Activated CD4-positive, CD25-positive, alpha-beta regulatory T cell treated with anti-CD3 and anti-CD28 coated beads, Interleukin-2, amount 50 U/mL, for 16 hours (primary cell): ENCODE measurements at regions not wholly inside any gene's neighbourhood (a gene's known extent, or its start where the extent isn't known, plus 50 kb on each side); places are given as distances from the start of the nearest gene placed in this dataset.
A peak's percentile ranks its signal among the peaks of the same experiment; 100 is the strongest.
"Not testable (repeated sequence)": the region's sequence is repeated elsewhere in the genome, so short reads cannot be mapped to it uniquely, and the experiment has no call there.

ENCODE experiments used
- DNase-seq: peaks from one replicate; pipeline ENCODE4 v3.0.0-alpha.2; 2020; ENCODE audit warnings: low read depth, low spot score

GRCh38 chr3:195669310-195669709, 51.5 kb upstream of the MUC20 start:
- not testable (repeated sequence) for DNase-seq

DNA sequence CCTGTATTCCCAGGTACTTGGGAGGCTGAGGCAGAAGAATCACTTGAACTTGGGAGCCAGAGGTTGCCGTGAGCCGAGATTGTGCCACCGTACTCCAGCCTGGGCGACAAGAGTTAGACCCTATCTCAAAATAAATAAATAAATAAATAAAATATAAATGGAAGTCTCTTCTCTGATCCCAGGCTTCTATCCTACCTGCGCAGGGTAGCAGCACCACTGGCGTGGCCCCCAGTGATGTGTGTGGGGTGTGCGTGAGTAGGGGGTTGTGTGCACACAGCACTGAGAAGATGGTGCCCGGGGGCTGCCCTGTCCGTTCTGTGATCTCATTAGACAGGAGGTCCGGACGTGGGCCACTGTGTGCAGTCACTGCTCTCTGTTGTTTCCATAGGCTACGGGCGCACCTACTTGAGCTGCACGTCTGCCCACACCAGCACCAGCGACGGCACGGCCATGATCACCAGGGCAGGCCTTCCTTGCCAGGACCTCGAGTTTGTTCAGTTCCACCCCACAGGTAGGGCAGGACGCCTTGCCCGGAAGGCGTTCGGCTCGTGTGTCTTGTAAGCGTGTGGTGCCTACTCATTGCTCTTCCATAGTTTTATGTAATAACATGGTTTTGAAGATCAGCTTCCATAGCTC, 52.5 kb upstream of the MUC20 start:
- not testable (repeated sequence) for DNase-seq

DNA sequence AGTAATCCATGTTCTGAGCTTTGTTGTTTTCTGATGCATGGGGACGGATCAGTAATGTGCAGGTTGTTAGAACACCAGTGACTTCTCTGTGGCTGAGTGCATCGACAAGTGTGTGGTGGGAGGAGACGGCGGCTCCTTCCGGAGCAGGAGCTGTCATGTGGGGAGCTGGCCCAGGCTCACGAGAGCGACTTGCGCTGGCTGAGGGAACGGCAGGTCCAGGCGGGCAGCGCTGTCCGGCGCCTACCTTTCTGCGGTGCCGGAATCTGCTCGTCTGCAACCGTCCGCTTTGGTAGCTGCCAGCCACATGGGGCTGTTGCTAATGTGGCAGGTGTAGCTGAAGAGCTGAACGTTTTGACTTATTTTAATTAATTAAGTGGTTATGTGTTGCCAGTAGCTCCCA, 55.5 kb upstream of the MUC20 start:
- not testable (repeated sequence) for DNase-seq

DNA sequence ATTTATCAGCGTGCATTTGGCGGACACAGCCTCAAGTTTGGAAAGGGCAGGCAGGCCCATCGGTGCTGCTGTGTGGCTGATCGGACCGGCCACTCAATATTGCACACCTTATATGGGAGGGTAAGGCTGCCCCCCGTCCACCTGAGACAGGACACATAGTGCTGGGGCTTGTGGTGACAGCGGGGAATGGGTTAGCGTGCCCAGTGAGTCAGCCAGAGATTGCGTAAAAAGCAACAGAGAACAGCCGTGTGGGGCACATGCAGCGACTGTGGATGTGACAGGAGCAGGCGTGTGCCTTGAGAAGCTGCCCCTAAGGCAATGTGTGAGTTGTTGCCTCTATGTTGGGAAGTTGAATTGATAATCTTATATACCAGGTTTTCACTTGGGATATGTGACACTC, 56.6 kb upstream of the MUC20 start:
- DNase-seq: not testable (repeated sequence)

DNA sequence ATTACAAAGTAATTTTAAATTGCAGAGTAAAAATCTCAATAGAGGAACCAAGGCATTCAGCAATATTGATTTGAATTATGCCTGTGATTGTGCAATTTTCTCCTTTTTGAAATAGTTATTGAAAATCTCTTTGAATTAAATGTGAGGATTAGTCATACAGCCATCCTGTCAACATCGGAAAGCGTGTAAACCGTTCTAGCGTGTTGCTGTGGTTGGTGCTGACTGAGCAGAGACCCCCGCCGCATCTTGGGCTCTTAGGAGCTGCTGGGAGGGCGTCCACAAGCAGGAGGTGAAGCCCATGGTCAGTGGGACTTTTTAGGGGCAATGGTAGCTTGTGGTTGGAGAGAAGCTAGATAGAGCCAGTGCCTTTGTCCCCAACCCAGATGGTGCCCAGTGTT, 61.6 kb upstream of the MUC20 start:
- DNase-seq: not testable (repeated sequence)

DNA sequence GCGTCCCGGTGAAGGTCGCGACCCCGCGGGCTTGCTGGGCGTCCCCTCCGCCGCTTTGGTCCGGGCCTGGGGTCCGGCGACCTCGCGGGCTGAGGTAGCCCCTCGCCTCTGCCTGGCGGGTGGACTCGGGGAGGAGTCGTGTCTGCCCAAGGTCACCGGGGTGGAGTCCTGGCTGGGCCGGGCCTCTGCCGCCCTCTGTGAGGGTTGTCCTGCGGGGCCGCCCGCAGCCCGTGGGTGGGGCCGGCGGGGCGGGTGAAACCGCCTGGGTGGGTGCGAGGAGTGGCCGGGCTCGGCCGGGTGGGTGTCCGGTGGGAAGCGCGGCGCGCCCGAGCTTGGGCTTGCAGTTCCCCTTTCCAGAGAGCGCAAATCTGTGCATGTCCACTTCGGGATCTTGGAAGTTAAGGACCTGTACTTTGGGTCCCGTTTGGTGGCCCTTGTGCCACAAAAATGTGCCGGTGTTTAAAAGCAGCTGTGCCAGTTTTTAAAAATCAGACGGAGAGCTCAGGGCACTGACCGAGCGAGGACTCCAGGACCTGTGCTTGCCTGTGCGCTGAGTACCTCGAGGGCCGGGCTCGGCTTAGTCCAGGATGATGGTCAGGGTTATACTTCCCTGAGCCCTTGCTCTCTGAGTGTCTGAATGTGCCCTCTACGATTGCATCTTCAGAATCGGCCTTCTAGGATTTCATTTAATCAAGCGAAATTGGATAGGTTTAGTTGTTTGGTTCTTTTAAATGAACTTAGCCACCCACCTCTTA, 62.2 kb upstream of the MUC20 start:
- DNase-seq: not testable (repeated sequence)

GRCh38 chr3:195657475-195658372, 63.1 kb upstream of the MUC20 start:
- peak; percentile 80 for DNase-seq

DNA sequence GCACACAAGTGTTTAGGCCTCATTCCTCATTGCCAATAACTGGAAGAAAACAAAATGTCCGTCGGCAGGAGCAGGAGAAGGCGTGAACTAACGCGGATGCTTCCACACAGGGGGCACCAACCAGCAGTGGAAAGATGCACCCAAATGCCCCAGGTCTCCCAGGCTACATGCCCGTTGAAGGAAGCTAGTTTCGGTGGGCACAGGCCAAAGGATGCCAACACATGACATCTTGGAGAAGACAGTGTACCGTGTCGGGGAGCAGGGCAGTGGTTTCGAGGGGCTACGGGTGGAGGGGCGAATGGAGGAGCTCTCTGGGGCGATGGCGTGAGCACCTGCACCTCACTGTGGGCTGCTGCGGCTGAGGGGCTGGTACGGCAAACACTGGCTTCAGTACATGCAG, 64.7 kb upstream of the MUC20 start:
- not testable (repeated sequence) for DNase-seq

DNA sequence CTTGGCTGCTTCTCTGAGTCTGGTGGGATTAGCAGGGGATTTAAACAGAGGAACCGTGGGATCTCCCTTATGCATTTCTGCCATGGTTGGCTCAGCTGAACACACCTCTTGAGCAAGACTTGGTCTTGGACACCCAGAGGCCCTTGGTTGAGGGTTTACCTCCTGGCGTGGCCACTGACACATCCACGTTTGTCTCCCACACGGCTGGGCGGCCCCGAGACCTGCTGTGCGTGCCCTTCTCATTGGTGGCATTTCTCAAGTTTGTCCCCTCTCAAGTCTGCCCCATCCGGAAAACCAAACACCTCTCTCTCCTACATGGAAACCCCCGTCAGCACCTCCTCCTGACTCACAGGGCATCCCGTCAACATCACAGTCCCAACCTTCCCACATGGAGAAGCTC, 66.0 kb upstream of the MUC20 start:
- DNase-seq: not testable (repeated sequence)

DNA sequence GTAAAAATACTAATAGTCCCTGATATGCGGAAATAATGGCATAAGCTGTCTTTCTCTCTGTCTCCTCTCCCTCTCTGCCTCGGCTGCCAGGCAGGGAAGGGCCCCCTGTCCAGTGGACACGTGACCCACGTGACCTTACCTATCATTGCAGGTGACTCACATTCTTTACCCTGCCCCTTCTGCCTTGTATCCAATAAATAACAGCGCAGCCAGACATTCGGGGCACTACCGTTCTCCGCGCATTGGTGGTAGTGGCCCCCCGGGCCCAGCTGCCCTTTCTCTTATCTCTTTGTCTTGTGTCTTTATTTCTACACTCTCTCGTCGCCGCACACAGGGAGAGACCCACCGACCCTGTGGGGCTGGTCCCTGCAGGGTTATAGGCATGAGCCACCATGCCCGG, 66.6 kb upstream of the MUC20 start:
- not testable (repeated sequence) for DNase-seq

DNA sequence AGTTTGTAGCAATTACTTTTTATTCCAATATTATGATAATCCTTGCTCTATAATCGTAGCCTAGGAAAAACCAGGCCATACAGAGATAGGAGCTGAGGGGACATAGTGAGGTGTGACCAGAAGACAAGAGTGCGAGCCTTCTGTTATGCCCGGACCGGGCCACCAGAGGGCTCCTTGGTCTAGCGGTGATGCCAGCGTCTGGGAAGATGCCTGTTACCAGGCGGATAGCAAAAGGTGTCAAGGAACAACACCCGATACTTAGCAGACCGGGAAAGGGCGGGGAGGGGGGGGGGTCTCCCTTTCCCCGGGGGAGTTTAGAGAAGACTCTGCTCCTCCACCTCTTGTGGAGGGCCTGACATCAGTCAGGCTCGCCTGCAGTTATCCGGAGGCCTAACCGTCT, 67.1 kb upstream of the MUC20 start:
- not testable (repeated sequence) for DNase-seq

GRCh38 chr3:195647912-195648702, 64.4 kb upstream of the APOD start:
- DNase-seq: not testable (repeated sequence)

DNA sequence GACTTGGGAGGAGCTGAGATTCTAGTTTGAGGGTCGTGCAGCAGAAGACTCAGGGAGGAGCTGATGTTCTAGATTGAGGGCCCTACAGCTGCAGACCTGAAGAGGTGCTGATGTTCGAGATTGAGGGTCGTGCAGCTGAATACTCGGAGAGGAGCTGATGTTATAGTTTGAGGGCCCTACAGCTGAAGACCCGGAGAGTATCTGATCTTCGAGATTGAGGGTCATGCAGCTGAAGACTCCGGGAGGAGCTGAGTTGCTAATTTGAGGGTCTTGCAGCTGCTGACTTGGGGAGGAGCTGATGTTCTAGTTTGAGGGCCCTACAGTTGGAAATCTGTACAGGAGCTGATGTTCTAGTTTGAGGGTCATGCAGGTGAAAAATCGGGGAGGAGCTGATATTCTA, 62.1 kb upstream of the APOD start:
- DNase-seq: not testable (repeated sequence)

- DNase-seq: not testable (repeated sequence)
Observed at GRCh38 chr3:195643245-195643644, 59.5 kb upstream of the APOD start.

DNA sequence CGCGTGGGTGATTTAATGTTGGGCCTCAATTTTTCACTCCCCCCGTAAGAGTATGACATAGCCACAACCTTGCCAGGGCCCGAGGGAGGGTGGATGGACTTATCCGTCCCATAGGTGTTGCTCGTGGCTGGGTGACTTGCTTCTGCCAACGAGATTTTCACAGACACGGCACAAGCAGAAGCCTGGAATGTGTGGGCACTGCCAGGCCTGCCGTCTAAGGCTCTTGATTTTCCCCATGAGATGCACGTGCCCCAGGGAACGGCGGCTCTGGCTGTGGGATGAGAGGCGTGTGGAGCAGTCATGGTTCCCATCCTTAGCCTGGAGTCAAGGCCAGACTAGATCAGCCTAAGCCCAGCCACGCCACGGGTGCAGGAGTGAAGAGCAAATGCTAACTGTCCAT, 58.6 kb upstream of the APOD start:
- DNase-seq: not testable (repeated sequence)

GRCh38 chr3:195638456-195638855, 54.7 kb upstream of the APOD start:
- DNase-seq: not testable (repeated sequence)

DNA sequence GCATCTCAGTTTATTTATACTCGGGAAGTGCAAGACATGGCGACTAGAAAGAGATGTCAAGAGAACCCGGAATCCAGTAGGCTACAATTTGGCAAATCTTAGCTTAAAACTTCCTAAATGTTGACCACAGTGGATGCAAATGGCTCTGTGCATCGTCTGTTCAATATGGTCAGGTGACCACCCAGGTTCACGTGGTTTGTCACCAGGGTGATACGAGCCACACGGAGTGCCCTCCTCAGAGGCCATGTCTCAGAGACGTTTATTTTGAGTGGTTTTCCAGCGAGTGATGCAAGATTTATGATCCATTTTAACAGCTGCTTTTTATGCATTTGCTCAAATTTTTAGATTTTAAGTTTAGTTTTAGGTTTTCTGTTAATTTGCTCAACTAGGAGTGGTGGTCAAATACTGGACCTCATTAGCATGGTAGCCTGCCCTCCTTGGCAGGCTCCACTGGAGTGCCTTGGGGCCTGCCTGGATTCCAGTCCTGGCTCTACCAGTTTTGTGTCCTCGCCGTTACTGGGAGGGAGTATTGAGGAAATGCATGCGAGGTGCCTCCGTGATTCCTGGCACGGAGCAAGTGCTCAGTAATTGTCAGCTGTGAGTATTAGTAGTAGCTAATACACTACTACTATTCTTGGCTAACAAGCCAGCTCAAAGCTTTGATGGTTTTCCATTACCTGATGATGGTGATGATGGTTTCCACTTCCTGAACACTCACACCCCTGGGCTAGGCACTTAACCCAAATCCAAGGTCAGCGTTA, 53.9 kb upstream of the APOD start:
- DNase-seq: not testable (repeated sequence)

DNA sequence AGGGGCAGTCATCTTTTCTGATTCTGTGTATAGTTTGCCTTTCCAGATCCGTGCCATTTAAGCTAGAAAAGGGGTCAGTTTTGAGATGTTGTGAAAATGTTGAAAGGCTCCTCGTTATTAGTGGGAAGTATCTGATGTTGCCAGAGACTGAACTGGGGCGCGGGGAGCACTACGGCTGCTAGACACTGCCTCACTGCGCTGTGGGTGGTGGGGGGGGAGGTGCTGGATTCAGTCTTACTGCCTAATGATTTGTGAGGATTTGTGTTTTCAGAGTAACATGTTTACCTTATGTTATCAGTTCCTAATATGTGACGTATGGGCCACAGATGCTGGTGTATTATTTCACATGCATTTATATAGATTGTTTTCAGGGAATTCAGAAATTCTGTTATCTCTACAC, 53.3 kb upstream of the APOD start:
- DNase-seq: not testable (repeated sequence)

- not testable (repeated sequence) for DNase-seq
Observed at GRCh38 chr3:195635898-195636685, 52.4 kb upstream of the APOD start.
